Activated CD8-positive, alpha-beta T cell treated with anti-CD3 and anti-CD28 coated beads, Interleukin-2, amount 10 ng/mL, durations not matched to agents 7 days and 5 days (primary cell): ENCODE measurements at regions not wholly inside any gene's neighbourhood (a gene's known extent, or its start where the extent isn't known, plus 50 kb on each side); places are given as distances from the start of the nearest gene placed in this dataset.
"Not testable (repeated sequence)": the region's sequence is repeated elsewhere in the genome, so short reads cannot be mapped to it uniquely, and the experiment has no call there.

ENCODE experiments used
- ATAC-seq: fragments of 150-1000 bp; cut with Tn5 transposase; one replicate; pipeline ENCODE4 v1.10.0; 2021; ENCODE audit warnings: moderate library complexity
- CTCF ChIA-PET: fragments of 350-600 bp; sonication (Branson Sonifier 250); formaldehyde crosslinking; loops from one replicate; lab custom pipeline; 2021; ENCODE audit warnings: antibody characterized with exemption; lab: Charles Lee
- POLR2A ChIA-PET: fragments of 350-600 bp; sonication (Branson Sonifier 250); formaldehyde crosslinking; loops from one replicate; lab custom pipeline; 2021; ENCODE audit warnings: antibody characterized with exemption; lab: Charles Lee
- DNase-seq: peaks from one replicate; pipeline ENCODE4 v3.0.0-alpha.2; 2020
- H3K27ac Mint-ChIP-seq: one replicate; pipeline ENCODE4 v1.8.0; 2021; ENCODE audit warnings: mild to moderate bottlenecking, mixed read lengths
- H3K27me3 Mint-ChIP-seq: one replicate; pipeline ENCODE4 v1.8.0; 2021; ENCODE audit warnings: low read depth, mixed read lengths
- H3K36me3 Mint-ChIP-seq: one replicate; pipeline ENCODE4 v1.8.0; 2021; ENCODE audit warnings: low read depth, mixed read lengths
- H3K4me1 Mint-ChIP-seq: one replicate; pipeline ENCODE4 v1.8.0; 2021; ENCODE audit warnings: low read depth, mixed read lengths
- H3K4me3 Mint-ChIP-seq: one replicate; pipeline ENCODE4 v1.8.0; 2021; ENCODE audit warnings: mild to moderate bottlenecking, mixed read lengths
- H3K9me3 Mint-ChIP-seq: one replicate; pipeline ENCODE4 v1.8.0; 2022; ENCODE audit warnings: mixed read lengths; ENCODE audit not compliant: insufficient read depth

GRCh38 chr1:115505148-115505571 is 136.6 kb upstream of the VANGL1 start:
- Mint-ChIP-seq H3K9me3 (no peaks in the 10 kb centered on the region), H3K36me3 (no peaks in the 10 kb centered on the region), H3K4me1 (no peaks in the 10 kb centered on the region), H3K4me3 (no peak overlapping the region), H3K27me3 (peaks cover 7% of the 10 kb centered on the region), H3K27ac (no peak overlapping the region)
- DNase-seq (no peak), ATAC-seq (no peak)
- POLR2A ChIA-PET, result no interaction called here
- CTCF ChIA-PET, result no interaction called here

DNA sequence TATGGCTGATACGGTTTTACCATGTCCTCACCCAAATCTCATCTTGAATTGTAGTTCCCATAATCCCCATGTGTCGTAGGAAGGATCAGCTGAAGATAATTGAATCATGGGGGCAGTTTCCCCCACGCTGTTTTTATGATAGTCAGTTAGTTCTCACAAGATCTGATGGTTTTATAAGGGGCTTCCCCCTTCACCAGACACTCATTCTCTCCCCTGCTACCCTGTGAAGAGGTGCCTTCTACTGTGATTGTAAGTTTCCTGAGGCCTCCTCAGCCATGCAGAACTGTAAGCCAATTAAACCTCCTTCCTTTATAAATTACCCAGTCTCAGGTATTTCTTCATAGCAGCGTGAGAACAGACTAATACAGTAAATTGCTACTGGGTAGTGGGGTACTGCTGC is 139.6 kb upstream of the VANGL1 start:
- CTCF ChIA-PET, H3K4me1 Mint-ChIP-seq, H3K36me3 Mint-ChIP-seq, DNase-seq, POLR2A ChIA-PET, ATAC-seq, H3K9me3 Mint-ChIP-seq, H3K27me3 Mint-ChIP-seq, H3K4me3 Mint-ChIP-seq, H3K27ac Mint-ChIP-seq: not testable (repeated sequence)

- no peaks in the 10 kb centered on the region for H3K4me1 Mint-ChIP-seq
- DNase-seq, result no peak
- no peaks in the 10 kb centered on the region for H3K36me3 Mint-ChIP-seq
- ATAC-seq, result no peak
- CTCF ChIA-PET, result no interaction called here
- POLR2A ChIA-PET, result no interaction called here
- H3K9me3 Mint-ChIP-seq, result no peaks in the 10 kb centered on the region
- no peak overlapping the region for H3K27ac Mint-ChIP-seq
- H3K27me3 Mint-ChIP-seq, result peaks cover 2% of the 10 kb centered on the region
- no peak overlapping the region for H3K4me3 Mint-ChIP-seq
Measured at GRCh38 chr1:115501476-115501875, 140.3 kb upstream of the VANGL1 start.

DNA sequence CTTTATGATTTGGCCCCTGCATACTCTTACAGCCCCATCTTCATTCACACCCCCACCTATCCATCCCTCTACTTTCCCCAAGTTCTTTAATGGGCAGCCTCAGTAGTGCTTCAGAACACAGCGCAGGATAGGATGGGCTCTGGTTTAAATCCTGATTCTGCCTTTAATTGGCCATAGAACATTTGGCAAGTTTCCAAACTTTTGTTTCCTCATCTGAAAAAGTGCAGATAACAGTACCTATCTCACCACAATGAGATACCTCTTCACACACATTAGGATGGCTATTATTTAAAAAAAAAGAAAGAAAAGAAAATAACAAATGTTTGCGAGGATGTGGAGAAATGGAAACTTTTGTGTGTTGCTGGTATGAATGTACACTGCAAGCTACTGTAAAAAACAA is 142.5 kb upstream of the VANGL1 start:
- Mint-ChIP-seq H3K27me3 (peaks cover 2% of the 10 kb centered on the region), H3K9me3 (no peaks in the 10 kb centered on the region), H3K36me3 (no peaks in the 10 kb centered on the region), H3K4me3 (no peak overlapping the region), H3K27ac (no peak overlapping the region), H3K4me1 (no peaks in the 10 kb centered on the region)
- POLR2A ChIA-PET, result no interaction called here
- ATAC-seq (no peak), DNase-seq (no peak)
- CTCF ChIA-PET, result no interaction called here

DNA sequence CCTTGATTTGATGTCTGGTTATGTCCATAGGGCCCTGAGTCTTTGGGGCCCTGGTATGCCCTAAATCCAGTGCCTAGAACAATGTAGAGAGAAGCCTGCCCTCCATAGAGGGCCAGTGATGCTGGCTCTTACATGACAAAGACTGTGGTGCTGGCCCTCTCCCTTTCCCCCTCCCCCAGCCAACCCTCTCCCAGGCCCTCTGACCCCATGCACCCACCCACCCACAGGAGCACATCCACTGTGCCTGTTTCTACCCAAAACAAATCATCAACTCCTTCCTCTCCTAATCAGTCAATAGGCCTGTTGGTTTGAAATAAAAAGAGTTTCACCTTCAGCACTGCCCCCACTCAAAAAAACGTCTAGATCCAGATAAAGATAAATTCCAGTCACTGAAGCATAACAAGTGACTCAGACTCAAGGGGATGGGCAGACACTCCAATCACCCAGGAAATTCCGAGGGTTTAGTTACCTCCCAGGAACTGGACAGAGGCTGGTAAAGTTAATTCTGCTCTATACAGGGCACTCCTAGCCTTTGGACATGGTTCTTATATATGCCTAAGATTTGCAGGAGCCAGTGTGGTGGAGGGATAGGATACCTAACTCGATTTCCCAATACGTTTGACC is 144.8 kb upstream of the VANGL1 start:
- H3K9me3 Mint-ChIP-seq, result no peaks in the 10 kb centered on the region
- POLR2A ChIA-PET, result no interaction called here

DNA sequence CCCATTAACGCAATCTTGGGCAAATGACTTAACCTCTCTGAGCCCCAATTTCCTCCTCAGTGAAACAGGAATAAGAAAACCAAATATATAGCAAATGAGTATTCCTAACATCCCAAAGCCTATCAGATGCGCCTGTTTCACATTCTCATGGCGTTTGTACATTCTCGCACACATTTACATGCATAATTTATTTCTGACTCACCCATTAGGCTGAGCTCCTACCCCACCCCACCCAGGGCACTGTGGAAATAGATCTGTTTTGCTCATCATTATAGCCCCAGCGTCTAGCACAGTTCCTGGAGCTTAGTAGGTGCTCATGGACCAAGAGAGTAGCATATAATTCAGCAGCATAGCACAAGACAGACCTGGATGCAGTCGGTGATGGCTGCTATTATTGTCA is 146.1 kb upstream of the VANGL1 start:
- Mint-ChIP-seq H3K9me3 (no peaks in the 10 kb centered on the region), H3K27ac (no peak overlapping the region), H3K27me3 (peaks cover 2% of the 10 kb centered on the region), H3K36me3 (no peaks in the 10 kb centered on the region), H3K4me3 (no peak overlapping the region), H3K4me1 (no peaks in the 10 kb centered on the region)
- CTCF ChIA-PET, result no interaction called here
- no peak for DNase-seq
- POLR2A ChIA-PET, result no interaction called here
- no peak for ATAC-seq

More for the DNA sequence above, 144.8 kb upstream of the VANGL1 start:
- no peak for DNase-seq
- Mint-ChIP-seq H3K27ac (no peak overlapping the region), H3K27me3 (peaks cover 2% of the 10 kb centered on the region), H3K36me3 (no peaks in the 10 kb centered on the region), H3K4me1 (no peaks in the 10 kb centered on the region), H3K4me3 (no peak overlapping the region)
- ATAC-seq, result no peak
- CTCF ChIA-PET, result no interaction called here

- no peak overlapping the region for H3K27ac Mint-ChIP-seq
- H3K9me3 Mint-ChIP-seq, result no peaks in the 10 kb centered on the region
- DNase-seq (no peak), ATAC-seq (no peak)
- POLR2A ChIA-PET, result no interaction called here
- H3K4me1 Mint-ChIP-seq, result no peaks in the 10 kb centered on the region
- H3K27me3 Mint-ChIP-seq, result no peaks in the 10 kb centered on the region
- H3K4me3 Mint-ChIP-seq, result no peak overlapping the region
- no peaks in the 10 kb centered on the region for H3K36me3 Mint-ChIP-seq
- CTCF ChIA-PET, result no interaction called here
Measured at GRCh38 chr1:115495111-115495510, 146.7 kb upstream of the VANGL1 start.

GRCh38 chr1:115493834-115494233 is 147.9 kb upstream of the VANGL1 start:
- Mint-ChIP-seq H3K9me3 (no peaks in the 10 kb centered on the region), H3K36me3 (no peaks in the 10 kb centered on the region), H3K27ac (no peak overlapping the region), H3K27me3 (peaks cover 2% of the 10 kb centered on the region), H3K4me1 (no peaks in the 10 kb centered on the region), H3K4me3 (no peak overlapping the region)
- DNase-seq, result no peak
- ATAC-seq, result no peak
- CTCF ChIA-PET, result no interaction called here
- POLR2A ChIA-PET, result no interaction called here

- Mint-ChIP-seq H3K9me3 (no peaks in the 10 kb centered on the region), H3K4me3 (no peak overlapping the region), H3K4me1 (no peaks in the 10 kb centered on the region), H3K27ac (no peak overlapping the region), H3K36me3 (no peaks in the 10 kb centered on the region), H3K27me3 (peaks cover 2% of the 10 kb centered on the region)
- DNase-seq (no peak), ATAC-seq (no peak)
- ChIA-PET POLR2A (no interaction called here), CTCF (no interaction called here)
Measured at GRCh38 chr1:115492880-115493279, 148.9 kb upstream of the VANGL1 start.

DNA sequence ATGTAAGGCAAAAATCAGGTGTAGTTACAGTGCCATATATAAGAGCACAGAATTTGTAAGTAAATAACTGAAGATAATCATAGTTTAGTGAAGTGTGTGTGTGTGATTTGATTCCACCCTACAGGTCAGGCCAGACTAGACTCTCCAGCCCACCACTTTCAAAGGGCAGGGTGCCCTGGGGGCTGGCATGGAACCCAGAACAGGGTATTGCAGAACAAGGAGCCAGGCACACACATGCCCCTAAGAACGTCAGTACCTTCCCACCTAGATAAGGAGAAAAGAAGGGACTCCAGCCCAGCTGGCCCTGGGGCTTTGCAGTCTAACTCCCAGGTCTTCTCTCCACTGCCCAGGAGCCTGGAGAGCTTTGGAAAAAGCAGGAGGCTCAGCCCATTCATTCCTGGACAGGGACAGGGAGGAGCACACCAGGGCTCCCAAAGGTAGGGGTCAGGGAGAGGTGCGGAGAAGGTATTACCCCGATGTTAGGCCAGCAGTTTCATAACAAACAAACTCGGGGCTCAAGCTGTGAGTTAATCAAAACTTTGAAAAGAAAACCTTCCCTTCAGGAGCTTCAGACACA is 149.7 kb upstream of the VANGL1 start:
- H3K27ac Mint-ChIP-seq, result no peak overlapping the region
- POLR2A ChIA-PET, result no interaction called here
- H3K36me3 Mint-ChIP-seq, result no peaks in the 10 kb centered on the region
- H3K4me1 Mint-ChIP-seq, result no peaks in the 10 kb centered on the region
- DNase-seq (no peak), ATAC-seq (no peak)
- H3K4me3 Mint-ChIP-seq, result no peak overlapping the region
- CTCF ChIA-PET, result no interaction called here
- H3K27me3 Mint-ChIP-seq, result peaks cover 2% of the 10 kb centered on the region
- H3K9me3 Mint-ChIP-seq, result no peaks in the 10 kb centered on the region

DNA sequence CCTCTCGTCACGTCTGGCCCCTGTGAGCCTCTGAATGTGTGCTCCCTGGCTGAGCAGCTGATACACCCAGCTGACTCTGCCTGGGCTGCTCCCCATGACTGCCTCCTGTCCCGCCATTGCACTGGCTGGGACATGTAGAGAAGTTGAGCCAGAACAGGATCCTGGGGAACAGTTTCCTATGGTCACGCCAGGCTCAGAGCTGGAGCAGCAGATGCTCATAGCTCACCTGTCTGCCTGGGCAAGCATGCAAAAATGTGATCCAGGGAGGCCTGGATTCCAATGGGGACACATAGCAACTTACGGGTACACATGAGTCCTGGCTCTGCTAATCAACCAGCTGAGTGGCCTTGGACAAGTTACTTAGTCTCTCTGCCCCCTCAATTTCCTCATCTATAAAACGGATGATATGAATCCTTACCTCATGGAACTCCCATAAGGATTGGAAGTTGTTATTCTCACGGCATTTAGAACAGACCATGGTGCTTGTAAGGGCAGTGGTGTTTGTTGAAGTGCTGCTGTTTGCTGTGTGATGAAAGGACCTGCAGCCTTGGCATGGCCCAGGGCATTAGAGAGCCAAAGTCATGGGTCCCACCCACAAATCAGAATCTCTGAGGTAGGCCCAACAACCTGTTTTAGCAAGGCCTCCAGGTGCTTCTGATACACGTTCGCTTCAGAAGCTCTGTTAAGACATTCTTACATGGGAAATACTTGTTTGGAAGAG is 150.3 kb upstream of the VANGL1 start:
- Mint-ChIP-seq H3K27ac (no peak overlapping the region), H3K9me3 (no peaks in the 10 kb centered on the region)

DNA sequence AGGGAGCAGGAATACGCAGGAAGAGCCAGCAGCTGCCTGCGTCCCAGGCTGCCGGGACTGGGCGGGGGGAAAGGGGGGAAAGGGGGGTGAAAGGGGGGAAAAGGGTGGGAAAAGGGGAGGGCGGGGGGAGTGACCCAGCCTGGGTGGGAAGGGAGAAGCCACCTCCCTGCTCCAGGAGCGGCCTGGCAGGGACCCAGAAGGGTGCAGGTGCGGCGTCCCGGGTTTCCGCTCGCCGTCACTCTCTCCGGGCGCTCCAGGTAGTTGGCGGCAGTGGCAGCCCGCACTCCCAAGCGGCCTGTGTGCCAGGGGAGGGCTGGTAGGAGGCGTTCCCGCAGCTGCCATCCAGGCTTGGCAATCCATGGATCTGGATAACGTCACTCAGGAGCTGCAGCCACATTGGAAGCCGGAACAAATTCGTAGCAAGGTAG is 141.0 kb upstream of the NGF start:
- Mint-ChIP-seq H3K4me3 (no peak overlapping the region), H3K9me3 (no peaks in the 10 kb centered on the region), H3K36me3 (no peaks in the 10 kb centered on the region), H3K27me3 (no peaks in the 10 kb centered on the region), H3K4me1 (no peaks in the 10 kb centered on the region), H3K27ac (no peak overlapping the region)
- POLR2A ChIA-PET, result no interaction called here
- DNase-seq (no peak), ATAC-seq (no peak)
- CTCF ChIA-PET, result no interaction called here

More for the DNA sequence above, 150.3 kb upstream of the VANGL1 start:
- DNase-seq (no peak), ATAC-seq (no peak)
- H3K36me3 Mint-ChIP-seq, result no peaks in the 10 kb centered on the region
- no peak overlapping the region for H3K4me3 Mint-ChIP-seq
- CTCF ChIA-PET, result interaction anchor here (0.6 kb wide), 1 partner anchor 361 kb away, joined by 3 read pairs; no protein-coding TSS in a partner anchor
- POLR2A ChIA-PET, result no interaction called here
- no peaks in the 10 kb centered on the region for H3K4me1 Mint-ChIP-seq
- peaks cover 2% of the 10 kb centered on the region for H3K27me3 Mint-ChIP-seq
